GM19455 (cell line): ENCODE measurements at regions not wholly inside any gene's neighbourhood (a gene's known extent, or its start where the extent isn't known, plus 50 kb on each side); places are given as distances from the start of the nearest gene placed in this dataset.
"Not testable (repeated sequence)": the region's sequence is repeated elsewhere in the genome, so short reads cannot be mapped to it uniquely, and the experiment has no call there.

Experiments
- ATAC-seq: cut with Tn5 transposase; IDR thresholded peaks from one replicate; pipeline ENCODE4 v1.9.1; 2021; ENCODE audit not compliant: unreplicated experiment

GRCh38 chr6:28657769-28658465 lies 132.2 kb downstream of the GPX5 start:
- peak; percentile 94 for ATAC-seq

GRCh38 chr6:28658475-28659249 lies 133.0 kb downstream of the GPX5 start:
- ATAC-seq: no peak

- ATAC-seq: no peak
Observed at GRCh38 chr6:28659250-28659566, 133.5 kb downstream of the GPX5 start.

GRCh38 chr6:28661097-28661713 lies 135.5 kb downstream of the GPX5 start:
- ATAC-seq: no peak

DNA sequence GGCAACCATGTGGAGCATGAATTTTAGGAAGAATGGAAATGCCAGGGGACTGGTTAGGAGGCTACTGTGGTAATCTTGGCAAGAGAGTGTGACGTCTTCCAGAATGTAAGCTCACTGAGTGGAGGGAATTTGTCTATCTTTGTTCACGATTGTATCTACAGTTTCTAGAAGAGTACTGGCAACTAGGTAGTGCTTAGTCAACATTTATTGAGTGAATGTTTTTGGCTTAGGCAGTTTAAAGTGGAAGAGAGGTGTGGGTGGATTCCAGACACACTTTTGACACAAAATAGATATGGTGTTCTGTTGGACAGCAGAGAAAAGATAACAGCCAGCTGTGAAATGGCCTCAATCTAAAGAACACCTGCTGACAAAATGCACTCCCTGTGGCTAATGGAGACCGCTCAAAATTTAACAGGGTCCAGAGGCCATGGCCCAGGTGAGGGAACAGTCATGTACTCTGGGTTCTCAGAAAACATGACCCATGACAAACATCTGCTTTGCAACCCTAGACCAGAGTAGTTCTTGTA lies 139.3 kb downstream of the GPX5 start:
- ATAC-seq: no peak

GRCh38 chr6:28673417-28673786 lies 147.7 kb downstream of the GPX5 start:
- ATAC-seq: no peak

GRCh38 chr6:28673787-28674671 lies 148.3 kb downstream of the GPX5 start:
- no peak for ATAC-seq

- ATAC-seq: no peak
Observed at GRCh38 chr6:28675600-28675999, 149.9 kb downstream of the GPX5 start.

GRCh38 chr6:28682542-28682941 lies 156.9 kb downstream of the GPX5 start:
- ATAC-seq: no peak

DNA sequence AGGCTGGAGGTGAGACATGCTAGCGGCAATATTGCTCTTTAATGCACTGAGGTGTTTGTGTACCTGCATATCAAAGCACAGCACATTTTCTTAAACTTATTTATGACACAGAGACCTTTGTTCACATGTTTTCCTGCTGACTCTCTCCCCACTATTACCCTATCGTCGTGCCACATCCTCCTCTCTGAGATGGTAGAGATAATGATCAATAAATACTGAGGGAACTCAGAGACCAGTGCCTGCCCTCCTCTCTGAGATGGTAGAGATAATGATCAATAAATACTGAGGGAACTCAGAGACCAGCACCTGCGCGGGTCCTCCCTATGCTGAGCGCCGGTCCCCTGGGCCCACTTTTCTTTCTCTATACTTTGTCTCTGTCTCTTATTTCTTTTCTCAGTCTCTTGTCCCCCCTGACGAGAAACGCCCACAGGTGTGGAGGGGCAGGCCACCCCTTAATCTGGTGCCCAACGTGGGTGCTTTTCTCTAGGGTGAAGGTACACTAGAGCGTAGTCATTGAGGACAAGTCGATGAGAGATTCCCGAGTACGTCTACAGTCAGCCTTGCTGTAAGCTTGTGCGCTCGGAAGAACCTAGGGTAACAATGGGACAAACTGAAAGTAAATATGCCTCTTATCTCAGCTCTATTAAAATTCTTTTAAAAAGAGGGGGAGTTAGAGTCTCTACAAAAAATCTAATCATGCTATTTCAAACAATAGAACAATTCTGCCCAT lies 157.4 kb downstream of the GPX5 start:
- not testable (repeated sequence) for ATAC-seq

DNA sequence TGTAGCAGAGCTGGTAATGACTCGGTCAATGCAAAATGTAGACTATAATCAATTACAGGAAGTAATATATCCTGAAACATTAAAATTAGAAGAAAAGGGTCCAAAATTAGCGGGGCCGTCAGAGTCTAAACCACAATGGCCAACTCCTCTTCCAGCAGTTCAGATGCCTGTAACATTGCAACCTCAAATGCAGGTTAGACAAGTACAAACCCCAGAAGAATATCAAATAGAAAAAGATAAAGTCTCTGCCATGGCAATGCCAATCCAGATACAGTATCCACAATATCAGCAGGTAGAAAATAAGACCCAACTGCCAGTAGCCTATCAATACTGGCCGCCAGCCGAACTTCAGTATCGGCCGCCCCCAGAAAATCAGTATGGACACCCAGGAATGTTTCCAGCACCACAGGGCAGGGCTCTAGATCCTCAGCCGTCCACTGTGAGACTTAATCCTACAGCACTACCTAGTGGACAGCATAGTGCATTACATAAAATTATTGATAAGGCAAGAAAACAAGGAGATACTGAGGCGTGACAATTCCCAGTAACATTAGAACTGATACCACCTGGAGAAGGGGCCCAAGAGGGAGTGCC lies 158.4 kb downstream of the GPX5 start:
- ATAC-seq: no peak

GRCh38 chr6:28685960-28686359 lies 160.3 kb downstream of the GPX5 start:
- not testable (repeated sequence) for ATAC-seq

- ATAC-seq: not testable (repeated sequence)
Observed at GRCh38 chr6:28686446-28687027, 160.9 kb downstream of the GPX5 start.

DNA sequence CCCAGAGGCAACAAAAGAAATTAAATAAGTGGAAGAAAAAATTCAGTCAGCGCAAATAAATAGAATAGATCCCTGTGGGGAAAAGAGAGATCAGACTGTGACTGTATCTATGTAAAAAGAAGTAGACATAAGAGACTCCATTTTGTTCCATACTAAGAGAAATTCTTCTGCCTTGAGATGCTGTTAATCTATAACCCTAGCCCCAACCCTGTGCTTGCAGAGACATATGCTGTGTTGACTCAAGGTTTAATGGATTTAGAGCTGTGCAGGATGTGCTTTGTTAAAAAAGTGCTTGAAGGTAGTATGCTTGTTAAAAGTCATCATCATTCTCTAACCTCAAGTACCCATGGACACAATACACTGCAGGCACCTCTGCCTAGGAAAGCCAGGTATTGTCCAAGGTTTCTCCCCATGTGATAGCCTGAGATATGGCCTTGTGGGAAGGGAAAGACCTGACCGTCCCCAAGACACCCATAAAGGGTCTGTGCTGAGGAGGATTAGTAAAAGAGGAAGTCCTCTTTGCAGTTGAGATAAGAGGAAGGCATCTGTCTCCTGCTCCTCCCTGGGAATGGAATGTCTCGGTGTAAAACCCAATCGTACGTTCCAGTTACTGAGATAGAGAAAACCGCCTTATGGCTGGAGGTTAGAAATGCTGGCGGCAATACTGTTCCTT lies 161.8 kb downstream of the GPX5 start:
- ATAC-seq: not testable (repeated sequence)

DNA sequence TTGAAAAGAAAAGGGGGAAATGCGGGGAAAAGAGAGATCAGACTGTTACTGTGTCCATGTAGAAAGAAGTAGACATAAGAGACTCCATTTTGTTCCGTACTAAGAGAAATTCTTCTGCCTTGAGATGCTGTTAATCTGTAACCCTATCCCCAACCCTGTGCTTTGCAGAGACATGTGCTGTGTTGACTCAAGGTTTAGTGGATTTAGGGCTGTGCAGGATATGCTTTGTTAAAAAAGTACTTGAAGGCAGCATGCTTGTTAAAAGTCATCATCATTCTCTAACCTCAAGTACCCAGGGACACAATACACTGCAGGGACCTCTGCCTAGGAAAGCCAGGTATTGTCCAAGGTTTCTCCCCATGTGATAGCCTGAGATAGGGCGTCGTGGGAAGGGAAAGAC lies 166.3 kb downstream of the GPX5 start:
- ATAC-seq: not testable (repeated sequence)

- no peak for ATAC-seq
Observed at GRCh38 chr6:28693033-28693750, 167.5 kb downstream of the GPX5 start.

- no peak for ATAC-seq
Observed at GRCh38 chr6:28693751-28694443, 168.2 kb downstream of the GPX5 start.

DNA sequence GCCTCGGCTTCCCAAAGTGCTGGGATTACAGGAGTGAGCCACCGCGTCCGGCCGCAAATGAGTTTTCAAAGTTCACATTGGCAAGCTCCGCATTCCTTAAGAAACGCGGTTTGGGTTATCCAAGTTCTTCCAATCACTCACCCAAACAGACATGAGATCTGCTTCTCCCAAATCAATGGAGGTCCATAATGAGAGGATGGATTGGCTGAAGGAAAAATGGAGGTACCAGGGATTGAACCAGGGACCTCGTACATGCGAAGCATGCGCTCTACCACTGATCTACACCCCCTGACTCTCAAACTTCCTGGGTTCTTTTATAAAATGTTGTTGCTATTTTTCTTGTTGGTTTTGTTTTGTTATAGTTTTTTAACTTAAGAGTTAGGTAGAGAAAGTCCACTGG lies 170.0 kb downstream of the GPX5 start:
- no peak for ATAC-seq
